ENCODE measurements at regions not wholly inside any gene's neighbourhood (a gene's known extent, or its start where the extent isn't known, plus 50 kb on each side); places are given as distances from the start of the nearest gene placed in this dataset.
"Not testable (repeated sequence)": the region's sequence is repeated elsewhere in the genome, so short reads cannot be mapped to it uniquely, and the experiment has no call there.

GRCh38 chr13:65353951-65354350 is 1876.2 kb downstream of the PCDH9 start:
- FAIRE-seq (no peak), DNase-seq (ENCODE audit: insufficient read length, low spot score) (no peak)
- TF ChIP-seq POLR2A (IDR thresholded peaks at IDR 0.05; ENCODE audit: low read depth, low read length) = no peak

GRCh38 chr13:65353150-65353549 is 1877.0 kb downstream of the PCDH9 start:
- not testable (repeated sequence) for FAIRE-seq; DNase-seq (ENCODE audit: insufficient read length, low spot score)

- DNase-seq (ENCODE audit: insufficient read length, low spot score) (no peak), FAIRE-seq (no peak)
- TF ChIP-seq POLR2A (IDR thresholded peaks at IDR 0.05; ENCODE audit: low read depth, low read length) = no peak
Measured at GRCh38 chr13:65347420-65348030, 1882.6 kb downstream of the PCDH9 start.

GRCh38 chr13:65343898-65344663 is 1886.1 kb downstream of the PCDH9 start:
- no peak for TF ChIP-seq POLR2A (IDR thresholded peaks at IDR 0.05; ENCODE audit: low read depth, low read length)
- FAIRE-seq (no peak), DNase-seq (ENCODE audit: insufficient read length, low spot score) (no peak)

GRCh38 chr13:65342541-65343337 is 1887.4 kb downstream of the PCDH9 start:
- no peak for TF ChIP-seq POLR2A (IDR thresholded peaks at IDR 0.05; ENCODE audit: low read depth, low read length)
- DNase-seq (ENCODE audit: insufficient read length, low spot score) (no peak), FAIRE-seq (no peak)

- FAIRE-seq = no peak
- DNase-seq (ENCODE audit: insufficient read length, low spot score) = no peak
- TF ChIP-seq POLR2A (IDR thresholded peaks at IDR 0.05; ENCODE audit: low read depth, low read length) = no peak
Measured at GRCh38 chr13:65339241-65339640, 1890.9 kb downstream of the PCDH9 start.

- TF ChIP-seq POLR2A (IDR thresholded peaks at IDR 0.05; ENCODE audit: low read depth, low read length) = no peak
- FAIRE-seq = no peak
Measured at GRCh38 chr13:65336916-65337315, 1893.2 kb downstream of the PCDH9 start.

GRCh38 chr13:65336087-65336749 is 1893.9 kb downstream of the PCDH9 start:
- DNase-seq (ENCODE audit: insufficient read length, low spot score) (no peak), FAIRE-seq (no peak)
- TF ChIP-seq POLR2A (IDR thresholded peaks at IDR 0.05; ENCODE audit: low read depth, low read length) = no peak

More at GRCh38 chr13:65336916-65337315, 1893.2 kb downstream of the PCDH9 start:
- no peak for DNase-seq (ENCODE audit: insufficient read length, low spot score)

GRCh38 chr13:65330691-65331090 is 1899.4 kb downstream of the PCDH9 start:
- DNase-seq (ENCODE audit: insufficient read length, low spot score) (no peak), FAIRE-seq (no peak)
- no peak for TF ChIP-seq POLR2A (IDR thresholded peaks at IDR 0.05; ENCODE audit: low read depth, low read length)

- no peak for TF ChIP-seq POLR2A (IDR thresholded peaks at IDR 0.05; ENCODE audit: low read depth, low read length)
- DNase-seq (ENCODE audit: insufficient read length, low spot score) (no peak), FAIRE-seq (no peak)
Measured at GRCh38 chr13:65330287-65330686, 1899.8 kb downstream of the PCDH9 start.

GRCh38 chr13:65323192-65323591 is 1906.9 kb downstream of the PCDH9 start:
- not testable (repeated sequence) for FAIRE-seq; DNase-seq (ENCODE audit: insufficient read length, low spot score)

- not testable (repeated sequence) for DNase-seq (ENCODE audit: insufficient read length, low spot score); FAIRE-seq
Measured at GRCh38 chr13:65321423-65321822, 1908.7 kb downstream of the PCDH9 start.

GRCh38 chr13:65314008-65314407 is 1916.1 kb downstream of the PCDH9 start:
- TF ChIP-seq POLR2A (IDR thresholded peaks at IDR 0.05; ENCODE audit: low read depth, low read length) = no peak
- FAIRE-seq = no peak
- no peak for DNase-seq (ENCODE audit: insufficient read length, low spot score)

All from H54 (cell line).